Amniotic epithelial cell (primary cell): ENCODE measurements at regions not wholly inside any gene's neighbourhood (a gene's known extent, or its start where the extent isn't known, plus 50 kb on each side); places are given as distances from the start of the nearest gene placed in this dataset.

Source experiments
- DNase-seq: peaks from one replicate; pipeline ENCODE4 v3.0.0-alpha.2; 2010; ENCODE audit warnings: low read depth

DNA sequence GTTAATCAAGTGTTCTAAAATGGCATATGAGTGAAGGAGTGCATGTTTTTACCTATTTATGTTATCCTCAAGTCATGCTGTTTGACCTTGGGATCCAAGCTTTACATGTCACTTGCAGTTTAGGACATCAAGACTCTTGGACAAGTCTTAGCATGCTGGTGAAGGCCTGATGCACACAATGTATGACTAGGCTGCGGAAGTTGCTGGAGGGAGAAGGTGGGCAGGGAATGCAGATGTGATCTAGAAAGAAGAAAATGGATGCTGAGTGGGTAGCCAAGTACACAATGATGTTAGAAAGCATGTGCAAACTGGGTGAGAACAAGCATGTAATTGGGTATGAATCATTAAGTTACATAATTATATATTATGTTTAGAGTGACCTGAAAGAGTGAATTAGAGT, 301.8 kb downstream of the BRINP2 start:
- DNase-seq, result no peak

DNA sequence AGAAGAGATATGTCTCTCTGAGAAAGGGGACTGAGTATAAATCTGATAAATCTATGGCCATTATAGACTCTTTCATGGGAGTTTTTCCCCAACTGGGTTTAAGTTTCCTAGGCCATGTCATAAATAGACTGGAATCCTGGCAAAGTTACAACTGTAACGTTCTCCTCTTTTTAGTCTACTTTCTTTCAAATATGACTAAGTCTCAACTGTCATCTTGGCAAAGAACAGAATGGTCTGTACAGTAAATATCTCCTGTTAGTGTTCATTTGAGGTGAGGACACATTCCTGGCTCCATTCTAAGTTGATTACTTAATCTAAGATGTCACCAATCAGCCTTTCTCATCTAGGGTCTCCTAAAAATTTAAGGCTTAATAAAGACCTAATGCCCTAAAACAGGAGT, 300.5 kb downstream of the BRINP2 start:
- no peak for DNase-seq

DNA sequence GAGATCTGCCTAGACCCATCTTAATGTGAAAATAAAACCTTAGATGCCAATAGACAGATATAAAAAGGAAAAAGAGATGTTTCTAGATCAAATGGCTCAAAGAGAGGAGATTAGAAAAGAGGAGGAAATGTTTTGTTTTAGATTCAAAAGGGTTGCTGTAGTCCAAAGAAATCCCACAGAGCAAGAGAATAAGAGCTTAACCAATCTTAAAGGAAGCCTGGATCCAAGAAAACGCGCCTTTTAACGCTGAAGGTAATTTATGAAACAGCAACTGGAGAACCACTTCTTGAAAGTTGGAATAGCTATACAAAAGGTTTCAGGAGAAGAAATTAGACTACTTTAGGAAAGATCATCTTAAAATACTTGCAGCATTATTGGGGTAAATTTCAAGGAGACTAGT, 298.8 kb downstream of the BRINP2 start:
- no peak for DNase-seq

DNA sequence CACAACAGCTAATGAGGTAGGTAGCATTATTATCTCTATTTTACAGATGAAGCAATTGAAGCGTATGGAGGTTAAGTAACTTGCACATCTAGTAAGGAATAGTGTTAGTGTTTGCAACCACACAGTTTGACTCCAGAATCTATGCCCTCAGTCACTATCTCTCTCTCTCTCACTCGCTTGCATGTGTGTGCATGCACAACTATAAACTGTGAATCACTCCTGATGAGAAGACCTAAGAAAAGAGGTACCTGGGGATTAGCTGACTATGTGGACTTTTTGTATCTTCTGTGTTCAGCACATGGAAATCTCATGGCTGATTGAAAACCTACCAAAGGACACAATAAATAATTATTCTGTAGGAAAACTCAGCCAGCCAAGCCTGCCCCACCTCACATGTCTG, 295.5 kb downstream of the BRINP2 start:
- DNase-seq, result no peak

DNA sequence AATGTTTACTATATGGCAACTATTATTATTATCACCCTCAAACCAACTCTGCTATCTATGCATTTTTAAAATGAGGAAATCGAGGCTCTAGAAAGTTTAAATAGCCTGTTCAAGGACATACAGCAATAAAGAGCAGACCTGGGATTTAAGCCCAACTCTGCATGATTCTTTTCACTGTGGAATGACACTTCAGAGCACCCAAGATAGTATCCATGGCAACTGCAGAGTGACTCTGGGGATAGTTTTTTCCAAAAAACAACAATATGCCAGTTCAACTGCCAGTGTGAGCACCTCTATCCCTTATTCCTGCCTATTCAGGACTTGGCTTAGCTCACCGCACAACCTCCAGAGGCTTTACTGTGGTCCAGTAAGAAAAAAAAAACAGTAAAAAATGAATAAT, 293.9 kb downstream of the BRINP2 start:
- no peak for DNase-seq

DNA sequence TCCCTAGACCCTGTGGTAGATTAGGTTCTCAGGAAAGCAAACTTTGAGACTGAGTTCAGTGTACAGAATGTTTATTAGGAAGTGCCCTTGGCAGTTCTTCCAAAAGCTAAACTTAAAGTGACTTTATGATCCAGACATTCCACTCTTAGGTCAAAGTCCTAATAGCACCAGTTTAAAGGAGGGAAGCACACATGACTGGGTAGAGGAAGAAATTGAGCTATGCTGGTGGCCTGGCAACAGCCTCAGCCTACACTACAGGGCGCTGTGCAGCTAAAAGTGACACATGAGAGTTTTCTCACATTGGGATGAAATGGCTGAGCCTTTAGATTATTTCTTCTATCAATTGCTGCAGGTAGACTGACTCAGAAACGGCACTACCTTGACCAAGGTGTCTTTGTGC, 280.4 kb downstream of the BRINP2 start:
- DNase-seq, result no peak

DNA sequence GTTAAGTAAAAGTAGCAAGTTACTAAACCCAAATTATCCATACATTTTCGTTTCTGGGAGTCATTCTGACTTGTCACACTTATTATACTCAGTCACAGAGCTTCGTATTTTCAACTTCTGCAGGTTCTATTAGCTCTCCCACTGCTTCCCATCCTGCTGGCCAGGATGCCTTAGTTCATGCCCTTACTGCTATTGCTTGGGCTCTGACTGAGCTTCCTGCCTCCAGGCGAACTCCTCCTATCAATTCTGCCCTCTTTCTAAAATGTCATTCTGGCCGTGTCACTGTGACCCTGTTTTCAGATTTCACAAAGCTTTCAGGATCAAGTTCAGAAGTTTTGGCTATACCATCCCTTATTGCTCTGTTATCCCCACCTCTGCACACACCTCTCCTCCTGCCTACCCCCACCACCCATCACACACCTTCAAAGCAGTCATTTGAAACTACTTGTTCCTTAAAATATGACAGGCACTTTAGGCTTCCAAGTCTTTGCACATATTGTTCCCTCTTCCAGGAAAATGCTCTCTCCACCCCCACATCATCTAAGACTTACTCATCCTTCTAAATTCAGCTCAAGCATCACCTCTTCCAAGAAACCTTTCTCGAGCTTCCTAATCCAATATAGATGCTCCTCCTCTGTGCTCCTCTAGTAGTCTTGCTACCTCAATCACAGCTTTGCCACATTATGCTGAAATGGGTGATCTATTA, 278.0 kb downstream of the BRINP2 start:
- no peak for DNase-seq

DNA sequence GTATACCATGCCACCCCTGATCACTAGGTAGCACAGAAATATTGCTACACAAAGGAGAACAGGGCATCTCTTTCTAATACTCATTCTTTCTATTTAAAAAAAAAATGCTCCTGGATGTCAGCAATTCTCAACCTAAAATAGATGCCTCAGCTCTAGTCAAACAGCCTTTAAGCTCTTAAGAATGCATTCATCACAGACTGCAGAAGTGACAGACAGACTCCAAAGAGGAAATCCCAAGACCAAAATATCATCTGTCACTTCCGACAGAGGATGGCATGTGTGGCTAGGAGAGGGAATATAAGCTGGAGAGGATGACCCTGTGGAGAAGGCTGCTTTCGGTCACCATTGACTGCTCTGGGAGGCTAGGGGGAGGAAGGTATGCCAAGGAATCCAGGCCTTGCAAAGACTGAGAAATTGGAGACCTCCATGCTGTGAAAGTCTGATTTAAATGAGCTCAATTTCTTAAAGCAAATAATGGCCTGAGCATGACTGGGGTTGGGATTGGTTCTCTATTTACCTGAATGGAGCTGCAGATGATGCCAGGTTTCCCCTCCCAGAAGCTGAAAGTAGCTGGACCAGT, 277.4 kb downstream of the BRINP2 start:
- no peak for DNase-seq

DNA sequence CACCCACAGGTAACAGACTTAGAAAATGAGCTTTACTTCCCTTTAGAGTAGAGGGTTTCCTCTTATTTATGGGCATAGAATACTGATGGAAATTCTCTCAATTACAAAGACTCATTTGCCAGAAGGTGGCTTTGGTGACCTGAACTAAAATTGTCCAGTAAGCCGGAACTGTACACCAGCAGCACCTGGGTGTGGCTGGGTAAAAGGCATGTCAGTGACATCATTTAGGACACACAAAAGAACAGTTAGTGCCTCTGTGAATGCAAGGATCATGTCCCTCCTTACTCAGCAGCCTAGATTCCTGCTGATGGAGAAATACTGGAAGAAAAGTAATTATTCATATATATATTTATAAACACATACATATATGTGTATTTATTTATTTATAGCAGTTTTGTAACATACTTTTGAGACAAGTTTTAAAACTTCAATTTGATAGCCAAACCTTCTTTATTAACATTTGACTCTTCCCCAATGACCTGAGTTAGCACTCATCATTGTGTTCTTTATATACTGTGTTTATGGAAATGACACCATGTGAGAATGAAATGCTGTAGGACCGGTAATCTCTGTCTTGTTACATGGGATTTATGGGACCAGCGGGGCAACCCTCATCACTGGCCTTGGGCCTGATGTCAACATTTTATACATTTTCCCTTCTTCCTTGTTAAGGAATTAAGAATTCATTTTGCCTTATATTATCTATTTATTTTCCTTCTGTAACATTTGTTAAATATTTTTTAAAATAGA, 274.4 kb downstream of the BRINP2 start:
- no peak for DNase-seq

DNA sequence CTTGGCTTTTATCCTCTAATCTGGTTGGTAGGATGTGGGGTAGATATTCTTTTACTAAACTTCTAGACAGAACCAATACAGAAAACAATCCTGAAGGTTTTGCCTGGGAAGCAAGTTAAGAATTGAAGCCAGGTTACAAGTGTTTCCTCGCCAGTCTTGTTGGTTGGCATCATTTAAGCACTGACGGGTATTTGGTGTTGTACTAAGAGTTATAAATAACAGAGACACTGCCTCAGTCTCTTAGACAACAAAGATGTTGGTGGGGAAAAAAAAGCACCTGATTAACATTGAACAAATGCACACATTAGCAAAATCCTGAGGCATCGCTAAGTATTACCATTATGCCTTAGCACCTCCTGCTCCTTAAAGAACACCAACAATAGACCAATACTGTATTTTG, 272.2 kb downstream of the BRINP2 start:
- DNase-seq, result no peak

DNA sequence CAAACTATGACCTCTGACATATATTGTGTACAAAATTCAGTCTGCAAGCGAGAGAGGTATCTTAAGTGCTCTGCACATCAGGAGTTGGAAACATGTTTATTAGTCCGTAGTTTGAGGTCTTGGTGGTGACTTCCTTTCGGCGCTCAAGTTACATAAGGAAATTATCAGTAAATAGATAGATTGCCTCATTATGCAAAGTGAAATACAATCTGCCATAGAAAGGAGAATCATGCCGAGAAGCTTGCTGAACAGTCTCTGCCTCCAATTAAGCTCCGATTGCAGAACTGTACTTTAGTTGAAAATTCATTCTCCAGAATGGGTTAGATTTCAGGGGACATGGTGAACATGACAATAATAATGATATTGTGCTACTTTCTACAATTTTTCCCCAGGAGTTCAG, 271.8 kb downstream of the BRINP2 start:
- DNase-seq, result no peak

DNA sequence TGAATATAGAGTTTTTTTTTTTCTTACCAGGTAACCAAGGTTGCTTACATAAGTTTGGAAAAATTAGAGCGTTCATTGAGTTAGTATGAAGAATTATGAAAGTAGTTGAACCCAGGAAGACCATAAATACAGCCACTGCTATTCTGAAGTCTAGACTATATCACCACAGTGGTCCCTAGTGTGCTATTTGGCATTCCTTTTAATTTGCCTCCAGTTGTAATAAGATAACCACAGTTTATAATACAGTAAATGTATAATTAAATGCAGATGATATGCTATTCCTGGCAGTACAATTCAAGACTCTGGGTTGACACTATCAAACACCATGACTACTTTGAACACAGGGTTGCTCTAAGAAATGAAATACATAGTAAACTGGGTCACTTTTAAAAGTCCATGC, 270.5 kb downstream of the BRINP2 start:
- no peak for DNase-seq

DNA sequence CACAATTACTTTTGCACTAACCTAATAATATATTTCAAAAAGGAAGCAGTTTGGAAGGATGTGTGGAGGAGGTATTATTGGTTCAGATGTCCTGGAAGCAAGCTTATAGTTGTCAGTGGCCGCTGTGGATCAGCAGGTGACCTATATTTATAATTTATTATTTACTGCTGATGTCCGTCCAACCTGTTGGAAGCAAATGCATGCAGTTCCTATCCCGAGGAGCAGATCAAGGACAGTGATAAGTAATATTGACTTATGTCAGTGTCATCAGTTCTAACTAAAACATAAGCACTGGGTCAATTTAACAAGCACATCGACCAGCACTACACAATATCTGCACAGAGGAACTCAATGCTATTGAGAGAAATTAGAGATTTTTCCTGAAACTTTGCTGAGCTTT, 270.1 kb downstream of the BRINP2 start:
- no peak for DNase-seq

DNA sequence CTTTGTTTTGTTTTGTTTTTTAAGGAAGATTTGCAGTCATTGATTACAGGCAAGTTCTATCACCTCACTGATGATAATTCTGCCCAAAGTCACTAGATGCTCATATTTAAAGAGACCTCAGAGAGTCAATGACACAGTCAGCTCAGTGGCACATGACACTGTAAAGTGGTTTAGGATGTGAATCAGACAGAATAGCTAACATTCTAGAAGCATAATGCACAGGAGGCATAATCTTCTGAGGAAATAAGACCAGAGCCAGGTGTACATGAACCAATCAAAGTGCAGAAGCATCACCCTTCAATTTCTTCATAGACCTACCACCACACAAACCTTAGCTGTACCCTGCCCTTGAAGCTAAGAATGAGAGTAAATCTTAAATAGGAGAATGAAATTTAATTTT, 268.5 kb downstream of the BRINP2 start:
- DNase-seq, result no peak

DNA sequence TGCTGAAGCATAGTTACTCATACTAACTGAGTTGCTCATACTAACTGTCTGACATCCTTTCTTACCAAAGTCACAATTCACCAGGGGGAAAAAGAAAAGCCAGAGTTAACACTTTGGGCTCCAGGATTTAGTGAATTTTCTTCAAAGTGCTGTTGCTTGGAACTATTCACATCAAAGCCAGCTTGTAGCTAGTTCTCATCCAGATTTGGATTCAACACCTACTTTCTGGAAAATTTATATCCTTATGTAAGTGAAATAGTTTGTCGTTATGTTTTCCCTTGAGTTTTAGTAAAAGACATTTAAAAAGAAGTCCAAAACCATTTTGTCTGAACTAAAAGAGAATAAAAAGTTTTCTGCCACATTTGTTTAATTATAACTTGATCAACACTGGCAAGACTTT, 264.6 kb downstream of the BRINP2 start:
- DNase-seq, result no peak

DNA sequence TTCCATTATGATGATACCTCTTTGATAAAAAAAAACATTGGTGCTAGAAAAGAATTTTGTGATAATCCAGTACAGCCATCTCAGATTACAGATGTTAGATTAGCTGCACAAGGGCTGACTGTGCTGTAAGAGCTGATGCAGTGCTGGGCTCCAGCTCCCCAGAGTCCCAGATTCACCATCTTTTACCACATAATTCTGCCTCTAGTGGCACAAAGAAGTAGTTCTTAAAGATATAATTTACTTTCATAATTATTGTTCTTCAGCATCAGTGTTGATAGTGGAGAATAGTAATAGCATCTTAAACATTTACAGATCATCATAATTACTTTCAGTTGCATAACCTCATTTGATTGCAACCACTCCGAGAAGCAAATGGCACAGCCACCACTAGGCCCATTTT, 262.1 kb downstream of the BRINP2 start:
- no peak for DNase-seq

DNA sequence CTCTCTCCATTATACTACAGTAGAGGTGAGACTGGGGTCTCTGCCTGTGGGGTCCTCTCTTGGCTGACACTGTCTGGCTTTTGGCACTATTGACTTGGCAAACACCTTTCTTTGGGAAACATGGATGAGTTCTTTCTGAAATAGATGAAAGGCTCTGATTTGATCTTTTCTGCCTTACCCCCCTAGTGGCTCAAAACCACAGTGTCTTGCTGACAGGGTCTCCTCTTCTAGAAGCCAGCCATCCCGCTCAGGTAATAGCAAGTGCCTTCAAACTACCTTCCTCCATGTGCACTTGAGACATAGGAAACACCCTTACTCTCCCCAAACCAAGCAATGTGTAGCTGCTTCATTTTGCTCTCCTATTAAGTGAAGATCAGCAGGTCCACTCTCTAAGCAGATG, 260.4 kb downstream of the BRINP2 start:
- no peak for DNase-seq

DNA sequence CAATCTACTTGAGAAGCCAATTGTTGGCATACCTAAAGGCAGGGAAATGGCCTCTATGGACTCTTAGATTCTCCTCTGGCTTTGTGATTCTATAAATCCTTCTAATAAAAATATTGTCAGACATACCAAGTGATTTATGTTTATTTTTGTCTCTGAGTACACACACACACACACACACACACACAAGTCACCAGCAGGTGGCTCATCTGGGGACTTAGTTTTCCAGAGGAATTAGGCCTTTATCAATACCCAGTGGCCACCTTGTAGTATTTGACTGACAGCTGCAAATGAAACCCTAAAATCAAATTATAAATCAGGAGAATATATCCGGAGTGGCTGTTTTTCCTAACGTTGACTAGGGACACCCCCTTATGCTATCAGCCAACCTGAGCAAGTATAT, 258.5 kb downstream of the BRINP2 start:
- no peak for DNase-seq

DNA sequence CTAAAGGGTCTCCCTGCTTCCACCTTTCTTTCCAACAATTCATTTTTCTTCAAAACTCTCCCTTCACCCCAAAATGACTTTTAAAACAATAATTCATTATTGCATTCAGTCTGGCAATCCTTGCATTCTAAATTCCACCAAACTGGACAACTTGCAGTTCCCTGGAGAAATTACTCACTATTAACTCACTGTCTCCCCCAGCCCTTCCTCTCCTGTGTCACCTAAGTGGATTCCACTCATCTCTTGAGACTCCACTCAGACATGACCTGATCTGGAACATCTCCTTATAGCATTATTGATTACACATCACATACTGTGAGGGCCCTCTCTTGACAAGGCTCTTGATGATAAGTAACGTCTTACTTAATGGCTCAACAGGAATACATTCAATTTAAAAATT, 257.1 kb downstream of the BRINP2 start:
- DNase-seq, result no peak

DNA sequence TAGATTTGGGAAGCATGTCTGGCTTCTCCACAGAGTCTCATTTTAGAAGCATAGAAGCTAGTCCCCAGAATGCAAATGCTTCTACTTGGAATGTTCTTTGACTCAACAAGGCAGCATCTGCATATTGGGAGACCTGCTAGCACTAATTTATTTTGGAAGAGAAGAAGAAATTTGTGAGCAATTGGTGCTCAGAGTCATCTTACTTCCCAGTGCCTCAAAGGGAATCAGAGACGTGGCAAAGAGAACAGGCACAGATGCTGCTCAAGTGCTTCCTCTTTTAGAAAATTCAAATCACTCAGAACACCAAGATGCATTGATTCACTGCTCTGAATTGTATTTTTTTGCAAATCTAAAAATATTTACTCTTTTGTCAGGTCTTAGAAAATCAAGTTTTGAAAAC, 255.7 kb downstream of the BRINP2 start:
- no peak for DNase-seq

DNA sequence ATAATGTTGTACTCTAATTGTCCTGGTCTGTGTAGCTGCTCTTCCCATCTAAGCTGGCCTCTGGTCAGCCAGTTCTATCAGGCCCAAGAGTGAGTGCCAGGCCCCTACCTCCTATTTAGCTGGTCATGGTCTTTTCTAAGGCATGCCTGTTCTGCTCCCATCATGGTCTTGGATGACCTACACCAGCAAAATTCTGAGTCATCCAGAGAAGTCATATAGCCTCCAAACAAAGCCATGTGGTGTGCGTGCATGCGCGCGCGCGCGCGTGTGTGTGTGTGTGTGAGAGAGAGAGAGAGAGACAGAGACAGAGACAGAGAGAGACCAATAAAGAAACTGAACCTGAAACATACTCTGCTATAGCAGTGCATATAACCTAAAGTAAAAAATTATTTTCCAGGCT, 254.4 kb downstream of the BRINP2 start:
- no peak for DNase-seq

DNA sequence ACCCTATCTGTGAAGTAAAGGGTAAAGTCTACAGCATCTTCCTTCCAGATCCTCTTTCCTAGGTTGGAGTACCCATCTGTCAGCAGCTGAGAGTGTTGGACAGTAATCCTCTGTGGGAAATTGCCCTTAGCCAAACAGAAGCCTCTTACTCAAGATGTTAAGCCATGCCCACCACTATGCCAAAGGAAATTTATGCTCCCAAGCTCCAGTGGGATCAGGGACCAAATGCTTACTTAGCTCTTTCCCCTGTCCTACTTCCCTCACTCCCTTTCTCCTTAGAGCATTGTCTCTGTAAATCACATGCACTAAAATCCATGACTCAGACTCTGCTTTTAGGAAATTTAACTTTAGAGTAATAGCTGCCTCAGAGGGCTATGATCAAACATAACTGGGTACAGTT, 254.0 kb downstream of the BRINP2 start:
- DNase-seq, result no peak

DNA sequence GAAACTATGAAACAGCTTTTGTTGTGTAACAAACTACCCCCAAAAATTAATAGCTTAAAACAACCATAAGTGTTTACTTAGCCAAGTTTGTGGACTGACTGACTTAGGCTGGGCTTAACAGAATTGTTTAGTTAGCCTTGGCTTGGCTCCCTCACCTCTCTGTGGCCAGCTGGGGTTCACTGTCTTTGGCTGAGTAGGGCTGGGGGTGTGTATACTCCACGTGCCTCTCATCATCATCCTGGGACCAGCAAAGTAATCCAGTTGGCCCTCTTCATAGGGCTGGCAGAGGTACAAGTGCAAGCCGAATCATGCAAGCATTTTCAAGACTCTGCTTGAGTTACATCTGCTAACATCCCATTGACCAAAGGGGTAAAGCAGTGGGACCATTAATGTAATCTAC, 252.3 kb downstream of the BRINP2 start:
- DNase-seq, result no peak
